Stimulated activated CD4-positive, alpha-beta T cell treated with anti-CD3 and anti-CD28 coated beads, Interleukin-15, amount 100 ng/mL, for 1 hour (primary cell): ENCODE measurements at regions not wholly inside any gene's neighbourhood (a gene's known extent, or its start where the extent isn't known, plus 50 kb on each side); places are given as distances from the start of the nearest gene placed in this dataset.
"Not testable (repeated sequence)": the region's sequence is repeated elsewhere in the genome, so short reads cannot be mapped to it uniquely, and the experiment has no call there.

Experiments used
- DNase-seq, 2 donors: peaks; one replicate each; pipeline ENCODE4 v3.0.0-alpha.2; 2020; ENCODE audit warnings: low read depth in 1 of 2, low spot score in 1 of 2

- DNase-seq: no peak
These were observed 311.5 kb upstream of the ROPN1 start for GRCh38 chr3:124303305-124303910.

- DNase-seq: no peak
These were observed 314.7 kb upstream of the ROPN1 start for GRCh38 chr3:124306665-124307064.

GRCh38 chr3:124313621-124314020, 321.7 kb upstream of the ROPN1 start:
- no peak for DNase-seq

GRCh38 chr3:124315215-124316033, 323.5 kb upstream of the ROPN1 start:
- no peak for DNase-seq

GRCh38 chr3:124316034-124316287, 324.0 kb upstream of the ROPN1 start:
- DNase-seq: no peak

- no peak for DNase-seq
These were observed 326.1 kb upstream of the ROPN1 start for GRCh38 chr3:124318014-124318413.

GRCh38 chr3:124318656-124319055, 326.7 kb upstream of the ROPN1 start:
- no peak for DNase-seq

GRCh38 chr3:124320976-124321375, 329.1 kb upstream of the ROPN1 start:
- DNase-seq: no peak

GRCh38 chr3:124322309-124322880, 330.5 kb upstream of the ROPN1 start:
- DNase-seq: no peak

- DNase-seq: no peak
These were observed 331.0 kb upstream of the ROPN1 start for GRCh38 chr3:124322966-124323365.

GRCh38 chr3:124325248-124325647, 333.3 kb upstream of the ROPN1 start:
- no peak for DNase-seq

- no peak for DNase-seq
These were observed 337.8 kb upstream of the ROPN1 start for GRCh38 chr3:124329723-124330122.

GRCh38 chr3:124333931-124334640, 342.2 kb upstream of the ROPN1 start:
- DNase-seq: no peak

GRCh38 chr3:124336067-124336656, 344.2 kb upstream of the ROPN1 start:
- DNase-seq: no peak

GRCh38 chr3:124345845-124346244, 353.9 kb upstream of the ROPN1 start:
- no peak for DNase-seq

- DNase-seq: no peak
These were observed 354.6 kb upstream of the ROPN1 start for GRCh38 chr3:124346487-124346886.

- no peak for DNase-seq
These were observed 355.5 kb upstream of the ROPN1 start for GRCh38 chr3:124347418-124347817.

- not testable (repeated sequence) for DNase-seq
These were observed 356.6 kb upstream of the ROPN1 start for GRCh38 chr3:124348555-124348954.

- DNase-seq: no peak
These were observed 359.7 kb upstream of the ROPN1 start for GRCh38 chr3:124351430-124352148.

- DNase-seq: no peak
These were observed 360.2 kb upstream of the ROPN1 start for GRCh38 chr3:124352149-124352539.

GRCh38 chr3:124353691-124354090, 361.8 kb upstream of the ROPN1 start:
- no peak for DNase-seq
